Calu3 (cell line): ENCODE measurements at regions not wholly inside any gene's neighbourhood (a gene's known extent, or its start where the extent isn't known, plus 50 kb on each side); places are given as distances from the start of the nearest gene placed in this dataset.

Experiments used
- BruUV-seq: library from RNA; stranded (reverse); fragments of 400-500 nt; replicated peaks from 2 replicates; lab custom pipeline; 2021; lab: Mats Ljungman, UMichigan
- CTCF ChIA-PET: fragments of 300-600 bp; sonication (Branson Sonifier 250); formaldehyde crosslinking; loops from one replicate; lab custom pipeline; 2022; ENCODE audit warnings: antibody characterized with exemption; lab: Charles Lee
- DNase-seq: peaks from one replicate; pipeline ENCODE4 v3.0.0; 2022
- H3K27ac Mint-ChIP-seq: one replicate; pipeline ENCODE4 v1.8.0; 2022; ENCODE audit warnings: mixed read lengths; ENCODE audit not compliant: unreplicated experiment
- H3K27me3 Mint-ChIP-seq: one replicate; pipeline ENCODE4 v1.8.0; 2022; ENCODE audit warnings: mixed read lengths; ENCODE audit not compliant: unreplicated experiment
- H3K36me3 Mint-ChIP-seq: one replicate; pipeline ENCODE4 v1.8.0; 2022; ENCODE audit warnings: mild to moderate bottlenecking, moderate library complexity, mixed read lengths; ENCODE audit not compliant: insufficient read depth, unreplicated experiment
- H3K4me1 Mint-ChIP-seq: one replicate; pipeline ENCODE4 v1.8.0; 2022; ENCODE audit warnings: mild to moderate bottlenecking, low read depth, mixed read lengths; ENCODE audit not compliant: unreplicated experiment
- H3K4me3 Mint-ChIP-seq: one replicate; pipeline ENCODE4 v1.8.0; 2022; ENCODE audit warnings: mild to moderate bottlenecking, low read depth, moderate library complexity, mixed read lengths; ENCODE audit not compliant: unreplicated experiment
- H3K9me3 Mint-ChIP-seq: one replicate; pipeline ENCODE4 v1.8.0; 2022; ENCODE audit warnings: low read depth, mixed read lengths; ENCODE audit not compliant: unreplicated experiment
- intact Hi-C: fragments of 100-400 bp; cut with micrococcal nuclease; formaldehyde crosslinking; loops from one replicate; pipeline ENCODE4 v1.10.0; 2022; ENCODE audit not compliant: unreplicated experiment
- TF ChIP-seq, protein P1 (sequence below): fragments of 200-600 bp; IDR thresholded peaks from one replicate; pipeline ENCODE4 v1.8.0; 2022; ENCODE audit warnings: antibody characterized with exemption; ENCODE audit not compliant: unreplicated experiment

DNA sequence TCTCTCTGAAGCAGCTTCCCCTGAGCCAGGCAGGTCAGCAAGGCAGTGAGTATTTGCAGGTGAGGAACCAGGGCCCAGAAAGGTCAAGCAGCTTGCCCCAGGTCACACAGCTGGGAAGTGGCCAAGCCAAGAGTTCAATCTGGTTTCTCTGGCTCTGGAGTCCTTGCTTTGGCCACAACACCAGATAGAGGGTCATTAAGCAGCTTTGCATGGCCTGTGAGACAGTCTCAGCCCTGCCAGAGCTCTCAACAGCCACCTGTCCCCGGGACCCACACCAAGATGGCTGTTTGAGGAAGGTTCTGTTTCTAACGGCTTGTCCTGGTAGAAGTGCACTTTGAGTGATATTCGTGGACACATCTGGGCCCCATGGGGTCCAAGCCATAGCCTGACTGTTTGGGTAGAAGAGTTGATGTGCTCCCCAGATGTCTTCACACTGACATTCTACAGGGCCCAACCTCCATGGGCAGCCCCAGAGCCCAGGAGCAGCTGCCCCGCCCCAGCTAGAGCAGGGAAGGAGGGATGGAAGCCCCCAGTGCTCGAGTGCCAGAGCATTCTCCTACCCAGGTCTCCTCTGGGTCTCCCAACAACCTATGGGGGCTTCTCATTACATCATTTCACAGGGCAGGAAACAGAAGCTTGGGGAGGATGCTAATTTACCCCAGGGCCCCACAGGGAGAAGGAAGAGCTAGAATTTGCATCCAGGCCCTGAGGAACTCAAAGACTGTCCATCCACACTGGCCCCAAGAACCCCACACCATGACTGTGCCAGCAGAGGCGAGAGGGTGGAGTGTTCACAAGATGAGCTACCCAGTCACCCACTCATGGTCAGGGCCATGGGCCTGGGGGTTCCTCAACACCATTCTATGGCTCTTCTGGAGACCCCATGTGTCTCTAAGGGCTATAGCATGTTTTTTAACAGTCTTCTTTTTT, 107.3 kb upstream of the CDH5 start:
- Mint-ChIP-seq H3K4me3 (no peak overlapping the region), H3K4me1 (no peaks in the 10 kb centered on the region), H3K27me3 (peaks cover 93% of the 10 kb centered on the region), H3K36me3 (no peaks in the 10 kb centered on the region), H3K27ac (no peak overlapping the region), H3K9me3 (no peaks in the 10 kb centered on the region)
- CTCF ChIA-PET: no interaction called here
- intact Hi-C loops: no loop called here
- DNase-seq: no peak
- TF ChIP-seq, protein P1, sequence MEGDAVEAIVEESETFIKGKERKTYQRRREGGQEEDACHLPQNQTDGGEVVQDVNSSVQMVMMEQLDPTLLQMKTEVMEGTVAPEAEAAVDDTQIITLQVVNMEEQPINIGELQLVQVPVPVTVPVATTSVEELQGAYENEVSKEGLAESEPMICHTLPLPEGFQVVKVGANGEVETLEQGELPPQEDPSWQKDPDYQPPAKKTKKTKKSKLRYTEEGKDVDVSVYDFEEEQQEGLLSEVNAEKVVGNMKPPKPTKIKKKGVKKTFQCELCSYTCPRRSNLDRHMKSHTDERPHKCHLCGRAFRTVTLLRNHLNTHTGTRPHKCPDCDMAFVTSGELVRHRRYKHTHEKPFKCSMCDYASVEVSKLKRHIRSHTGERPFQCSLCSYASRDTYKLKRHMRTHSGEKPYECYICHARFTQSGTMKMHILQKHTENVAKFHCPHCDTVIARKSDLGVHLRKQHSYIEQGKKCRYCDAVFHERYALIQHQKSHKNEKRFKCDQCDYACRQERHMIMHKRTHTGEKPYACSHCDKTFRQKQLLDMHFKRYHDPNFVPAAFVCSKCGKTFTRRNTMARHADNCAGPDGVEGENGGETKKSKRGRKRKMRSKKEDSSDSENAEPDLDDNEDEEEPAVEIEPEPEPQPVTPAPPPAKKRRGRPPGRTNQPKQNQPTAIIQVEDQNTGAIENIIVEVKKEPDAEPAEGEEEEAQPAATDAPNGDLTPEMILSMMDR: no peak
- BruUV-seq: no TSS peak

DNA sequence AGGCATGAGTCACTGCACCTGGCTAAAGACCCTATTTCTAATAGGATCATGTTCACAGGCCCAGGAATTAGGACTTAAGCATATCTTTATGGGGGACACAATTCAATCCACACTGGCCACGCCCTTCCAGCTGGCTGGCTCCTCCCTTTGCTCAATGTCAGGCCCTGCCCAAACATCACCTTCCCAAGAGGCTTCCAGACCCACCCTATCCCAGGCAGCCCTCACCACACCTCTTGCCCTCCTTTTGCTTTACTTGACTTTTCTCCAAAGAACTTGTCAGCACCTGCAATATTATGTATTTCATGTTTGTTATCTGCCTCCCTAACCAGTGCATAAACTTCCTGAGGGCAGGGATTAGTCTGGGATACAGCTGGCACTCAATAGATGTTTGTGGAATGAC, 109.6 kb upstream of the CDH5 start:
- TF ChIP-seq, protein P1: no peak
- no peak for DNase-seq
- intact Hi-C loops: no loop called here
- H3K4me1 Mint-ChIP-seq: no peaks in the 10 kb centered on the region
- no peaks in the 10 kb centered on the region for H3K9me3 Mint-ChIP-seq
- H3K4me3 Mint-ChIP-seq: no peak overlapping the region
- CTCF ChIA-PET: interaction anchor here (0.7 kb wide), 1 partner anchor 949 kb away, joined by 3 read pairs; no protein-coding TSS in a partner anchor
- H3K27ac Mint-ChIP-seq: no peak overlapping the region
- peaks cover 85% of the 10 kb centered on the region for H3K27me3 Mint-ChIP-seq
- H3K36me3 Mint-ChIP-seq: no peaks in the 10 kb centered on the region
- no TSS peak for BruUV-seq

DNA sequence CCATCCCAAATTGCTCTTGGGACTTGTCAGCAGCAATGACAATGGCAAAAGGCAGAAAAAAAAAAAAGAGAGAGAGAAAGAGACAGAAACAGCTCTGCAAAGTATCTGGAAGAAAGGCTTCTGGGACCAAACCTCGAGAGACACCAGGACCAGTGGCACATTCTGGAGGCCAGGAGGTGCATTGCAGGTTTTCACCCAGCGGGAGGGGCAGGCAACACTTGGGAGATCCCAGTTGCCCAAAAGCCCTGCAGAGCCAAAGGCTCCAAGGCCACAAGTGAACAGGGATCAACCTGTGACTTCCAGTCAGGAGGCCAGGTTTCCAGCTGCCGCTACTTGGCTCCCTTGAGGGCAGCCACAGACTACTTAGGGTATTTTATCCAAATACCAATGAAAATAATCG, 110.8 kb upstream of the CDH5 start:
- Mint-ChIP-seq H3K4me3 (no peak overlapping the region), H3K27ac (no peak overlapping the region), H3K4me1 (no peaks in the 10 kb centered on the region), H3K9me3 (no peaks in the 10 kb centered on the region), H3K27me3 (peaks cover 85% of the 10 kb centered on the region), H3K36me3 (no peaks in the 10 kb centered on the region)
- CTCF ChIA-PET: no interaction called here
- no peak for DNase-seq
- intact Hi-C loops: no loop called here
- no TSS peak for BruUV-seq
- TF ChIP-seq, protein P1: no peak

DNA sequence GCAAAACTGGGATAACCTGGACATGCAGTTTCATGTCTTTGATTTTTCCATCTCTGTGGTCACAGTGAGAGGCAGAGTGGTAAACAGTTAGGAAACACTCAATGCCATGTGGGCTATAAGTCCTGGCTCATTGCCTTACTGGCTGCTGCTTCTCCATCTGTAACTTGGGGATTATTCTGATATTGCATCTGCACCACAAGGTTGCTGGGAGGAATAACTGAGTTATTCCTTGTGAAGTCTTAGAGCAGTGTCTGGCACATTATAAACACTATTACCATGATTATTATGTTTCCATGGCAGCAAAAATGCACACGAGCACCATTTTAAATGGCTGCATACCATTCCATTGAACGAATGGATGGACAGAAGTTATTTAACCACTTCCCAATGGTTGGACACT, 111.7 kb upstream of the CDH5 start:
- no peak overlapping the region for H3K27ac Mint-ChIP-seq
- CTCF ChIA-PET: no interaction called here
- no peaks in the 10 kb centered on the region for H3K4me1 Mint-ChIP-seq
- no peaks in the 10 kb centered on the region for H3K36me3 Mint-ChIP-seq
- TF ChIP-seq, protein P1: no peak
- no peak overlapping the region for H3K4me3 Mint-ChIP-seq
- intact Hi-C loops: no loop called here
- no peaks in the 10 kb centered on the region for H3K9me3 Mint-ChIP-seq
- H3K27me3 Mint-ChIP-seq: peaks cover 85% of the 10 kb centered on the region
- no peak for DNase-seq
- no TSS peak for BruUV-seq
